Chondrocyte (in vitro differentiated cells): ENCODE measurements at regions not wholly inside any gene's neighbourhood (a gene's known extent, or its start where the extent isn't known, plus 50 kb on each side); places are given as distances from the start of the nearest gene placed in this dataset.

Source experiments
- DNase-seq: peaks from one replicate; pipeline ENCODE4 v3.0.0; 2021; ENCODE audit warnings: mixed read lengths, low spot score
- H3K27ac Mint-ChIP-seq: one replicate; pipeline ENCODE4 v1.8.0; 2021; ENCODE audit warnings: mild to moderate bottlenecking, moderate library complexity, mixed read lengths; ENCODE audit not compliant: unreplicated experiment
- H3K27me3 Mint-ChIP-seq: 2 replicates; pipeline ENCODE4 v1.8.0; 2021; ENCODE audit warnings: low read depth, mixed read lengths
- H3K36me3 Mint-ChIP-seq: 2 replicates; pipeline ENCODE4 v1.8.0; 2021; ENCODE audit warnings: low read depth, mixed read lengths
- H3K4me1 Mint-ChIP-seq: 2 replicates; pipeline ENCODE4 v1.8.0; 2021; ENCODE audit warnings: low read depth, mild to moderate bottlenecking, mixed read lengths
- H3K4me3 Mint-ChIP-seq: one replicate; pipeline ENCODE4 v1.8.0; 2021; ENCODE audit warnings: mild to moderate bottlenecking, moderate library complexity, mixed read lengths; ENCODE audit not compliant: unreplicated experiment
- H3K9me3 Mint-ChIP-seq: 2 replicates; pipeline ENCODE4 v1.8.0; 2021; ENCODE audit warnings: low read depth, mixed read lengths
- TF ChIP-seq, protein P1 (sequence below): fragments of 200-600 bp; sonication (generic); IDR thresholded peaks from 2 replicates; pipeline ENCODE4 v1.5.0; 2021; ENCODE audit warnings: antibody characterized with exemption, mild to moderate bottlenecking, moderate library complexity

DNA sequence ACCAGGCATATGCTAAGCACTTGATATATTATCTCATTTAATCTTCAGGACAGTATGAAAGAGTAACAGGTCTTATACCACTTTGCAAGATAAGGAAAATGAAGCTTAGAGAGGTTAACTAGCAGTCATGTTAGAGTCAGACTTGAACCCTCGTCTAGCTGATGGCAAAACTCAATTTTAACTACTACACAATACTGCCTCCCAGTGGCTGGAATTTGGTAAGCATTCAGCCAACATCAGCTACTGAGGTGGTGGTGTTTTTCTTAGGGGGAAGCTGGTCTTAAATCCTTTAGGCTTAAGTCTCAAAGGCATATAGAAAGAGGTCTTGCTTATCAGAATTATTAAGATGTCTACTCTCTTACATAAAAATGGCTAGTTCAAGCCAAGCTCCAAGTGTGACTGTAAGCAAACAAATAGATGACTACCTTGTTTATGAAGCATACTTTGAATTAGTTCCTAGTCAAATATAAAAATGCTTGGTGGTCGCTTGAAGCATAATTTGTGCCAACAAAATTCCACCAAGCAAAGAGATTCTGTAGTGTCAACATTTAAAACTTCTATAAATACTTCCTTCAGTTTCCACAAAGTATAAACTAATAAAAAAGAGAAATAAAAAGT lies 325.4 kb upstream of the FIGN start:
- H3K4me3 Mint-ChIP-seq, result no peak overlapping the region
- no peak overlapping the region for H3K27ac Mint-ChIP-seq
- no peaks in the 10 kb centered on the region for H3K27me3 Mint-ChIP-seq
- peaks cover 20% of the 10 kb centered on the region for H3K4me1 Mint-ChIP-seq
- no peak for DNase-seq
- no peaks in the 10 kb centered on the region for H3K36me3 Mint-ChIP-seq
- TF ChIP-seq, protein P1, sequence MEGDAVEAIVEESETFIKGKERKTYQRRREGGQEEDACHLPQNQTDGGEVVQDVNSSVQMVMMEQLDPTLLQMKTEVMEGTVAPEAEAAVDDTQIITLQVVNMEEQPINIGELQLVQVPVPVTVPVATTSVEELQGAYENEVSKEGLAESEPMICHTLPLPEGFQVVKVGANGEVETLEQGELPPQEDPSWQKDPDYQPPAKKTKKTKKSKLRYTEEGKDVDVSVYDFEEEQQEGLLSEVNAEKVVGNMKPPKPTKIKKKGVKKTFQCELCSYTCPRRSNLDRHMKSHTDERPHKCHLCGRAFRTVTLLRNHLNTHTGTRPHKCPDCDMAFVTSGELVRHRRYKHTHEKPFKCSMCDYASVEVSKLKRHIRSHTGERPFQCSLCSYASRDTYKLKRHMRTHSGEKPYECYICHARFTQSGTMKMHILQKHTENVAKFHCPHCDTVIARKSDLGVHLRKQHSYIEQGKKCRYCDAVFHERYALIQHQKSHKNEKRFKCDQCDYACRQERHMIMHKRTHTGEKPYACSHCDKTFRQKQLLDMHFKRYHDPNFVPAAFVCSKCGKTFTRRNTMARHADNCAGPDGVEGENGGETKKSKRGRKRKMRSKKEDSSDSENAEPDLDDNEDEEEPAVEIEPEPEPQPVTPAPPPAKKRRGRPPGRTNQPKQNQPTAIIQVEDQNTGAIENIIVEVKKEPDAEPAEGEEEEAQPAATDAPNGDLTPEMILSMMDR, result peak; percentile 85
- H3K9me3 Mint-ChIP-seq, result no peaks in the 10 kb centered on the region

DNA sequence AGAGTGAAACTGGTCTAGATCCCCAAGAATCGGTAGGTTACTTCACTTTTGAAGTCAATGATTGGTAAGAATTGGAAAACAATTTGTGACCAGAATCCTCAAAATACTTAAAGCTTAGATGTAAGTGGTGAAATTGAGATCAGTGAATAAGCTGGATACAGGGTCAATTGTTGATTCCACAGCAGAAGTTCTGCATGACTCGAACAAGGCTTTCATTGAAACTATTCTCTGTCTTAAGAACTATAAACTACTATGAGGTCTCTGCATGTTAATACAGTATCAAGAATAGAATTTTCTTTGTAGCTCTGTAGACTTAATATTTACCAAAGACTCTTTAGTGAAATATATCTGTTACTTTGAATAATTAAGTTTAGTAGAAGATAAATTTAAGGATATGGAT lies 324.2 kb upstream of the FIGN start:
- Mint-ChIP-seq H3K4me3 (no peak overlapping the region), H3K36me3 (no peaks in the 10 kb centered on the region), H3K27me3 (no peaks in the 10 kb centered on the region), H3K9me3 (no peaks in the 10 kb centered on the region), H3K27ac (no peak overlapping the region), H3K4me1 (peaks cover 27% of the 10 kb centered on the region)
- DNase-seq, result no peak
- TF ChIP-seq, protein P1, result no peak

DNA sequence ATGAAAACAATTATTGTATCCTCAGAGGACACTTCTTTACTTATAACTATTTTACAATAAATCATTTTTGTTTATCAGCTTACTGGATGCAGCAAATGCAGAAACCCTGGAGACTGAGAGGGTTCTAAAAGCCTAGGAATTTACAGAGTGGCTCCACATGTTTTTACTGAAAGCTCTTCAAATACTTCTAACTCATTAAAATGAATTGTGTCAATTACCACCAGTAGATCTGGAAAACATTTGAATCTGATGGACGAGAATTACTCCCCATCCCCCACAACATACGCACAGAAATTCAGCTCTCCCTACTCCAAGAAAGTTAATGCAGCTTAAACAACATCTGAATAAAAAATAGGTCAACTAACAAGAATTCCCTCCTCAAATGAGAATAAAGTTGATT lies 319.8 kb upstream of the FIGN start:
- DNase-seq, result no peak
- Mint-ChIP-seq H3K27ac (no peak overlapping the region), H3K36me3 (no peaks in the 10 kb centered on the region), H3K9me3 (no peaks in the 10 kb centered on the region), H3K4me3 (no peak overlapping the region), H3K4me1 (peaks cover 12% of the 10 kb centered on the region), H3K27me3 (no peaks in the 10 kb centered on the region)
- TF ChIP-seq, protein P1, result no peak

DNA sequence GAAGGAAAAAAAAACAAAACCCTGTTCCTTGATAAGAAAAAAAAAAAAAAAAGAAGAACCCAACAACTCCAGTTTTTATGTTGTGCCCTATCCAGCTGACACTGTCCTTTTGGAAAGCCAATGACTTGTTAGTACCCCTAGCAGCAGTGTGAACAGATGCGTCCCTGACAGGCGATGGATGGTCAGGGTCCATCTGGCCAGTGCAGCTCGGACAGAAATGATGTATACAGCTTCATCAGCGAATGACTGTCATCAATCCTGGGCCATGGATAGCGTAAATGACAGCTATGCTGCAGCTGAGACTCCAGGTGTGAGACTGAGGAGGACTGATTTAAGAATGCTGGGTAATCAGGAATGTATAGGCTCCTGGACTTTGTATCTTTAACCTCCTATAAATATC lies 318.8 kb upstream of the FIGN start:
- Mint-ChIP-seq H3K36me3 (no peaks in the 10 kb centered on the region), H3K4me1 (peaks cover 12% of the 10 kb centered on the region), H3K9me3 (no peaks in the 10 kb centered on the region), H3K27ac (no peak overlapping the region), H3K4me3 (no peak overlapping the region), H3K27me3 (no peaks in the 10 kb centered on the region)
- TF ChIP-seq, protein P1, result no peak
- no peak for DNase-seq

DNA sequence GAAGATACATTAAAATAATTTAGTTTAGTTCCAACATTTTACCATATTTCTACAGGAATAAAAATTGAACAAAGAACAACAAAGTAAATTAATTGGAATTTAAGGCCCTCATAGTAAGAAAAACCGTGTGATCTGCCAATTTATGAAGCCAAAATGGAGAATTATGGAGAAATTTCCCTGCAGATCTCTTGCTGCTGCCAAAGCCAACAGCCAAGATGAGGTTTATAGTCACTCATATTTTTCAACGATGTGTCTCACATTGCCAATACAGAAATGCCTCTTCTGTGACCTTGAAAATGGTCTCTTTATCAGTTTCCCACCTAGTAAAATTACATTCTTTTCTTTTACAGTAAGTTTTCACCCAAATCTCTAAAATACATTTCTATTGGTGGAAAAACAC lies 317.2 kb upstream of the FIGN start:
- peaks cover 12% of the 10 kb centered on the region for H3K4me1 Mint-ChIP-seq
- TF ChIP-seq, protein P1, result no peak
- no peak for DNase-seq
- H3K27me3 Mint-ChIP-seq, result no peaks in the 10 kb centered on the region
- no peaks in the 10 kb centered on the region for H3K9me3 Mint-ChIP-seq
- H3K4me3 Mint-ChIP-seq, result no peak overlapping the region
- H3K27ac Mint-ChIP-seq, result no peak overlapping the region
- H3K36me3 Mint-ChIP-seq, result no peaks in the 10 kb centered on the region
